Duodenal mucosa (tissue), 2 donors: ENCODE measurements at regions not wholly inside any gene's neighbourhood (a gene's known extent, or its start where the extent isn't known, plus 50 kb on each side); places are given as distances from the start of the nearest gene placed in this dataset.

Experiments used
- H3K27ac ChIP-seq: one replicate; pipeline ENCODE4 v1.7.0; 2013; ENCODE audit warnings: low read depth, low read length
- H3K27me3 ChIP-seq, 2 donors: one replicate each; pipeline ENCODE4 v1.7.0; 2013; ENCODE audit warnings: low read length in 2 of 2, control low read depth in 1 of 2; ENCODE audit not compliant: insufficient read depth in 2 of 2, control insufficient read depth in 1 of 2
- H3K36me3 ChIP-seq, 2 donors: one replicate each; pipeline ENCODE4 v1.7.0; 2013; ENCODE audit warnings: low read length in 2 of 2, control low read depth in 1 of 2; ENCODE audit not compliant: insufficient read depth in 2 of 2, control insufficient read depth in 1 of 2
- H3K4me1 ChIP-seq, 2 donors: one replicate each; pipeline ENCODE4 v1.7.0; 2013; ENCODE audit warnings: low read length in 2 of 2, control low read depth in 1 of 2; ENCODE audit not compliant: insufficient read depth in 2 of 2, control insufficient read depth in 1 of 2
- H3K4me3 ChIP-seq, 2 donors: one replicate each; pipeline ENCODE4 v1.7.0; 2013; ENCODE audit warnings: low read length in 2 of 2, low read depth in 1 of 2
- H3K9ac ChIP-seq, 2 donors: one replicate each; pipeline ENCODE4 v1.7.0; 2013; ENCODE audit warnings: low read length in 2 of 2, low read depth in 1 of 2
- H3K9me3 ChIP-seq, 2 donors: one replicate each; pipeline ENCODE4 v1.7.0; 2013; ENCODE audit warnings: low read length in 2 of 2, control low read depth in 1 of 2; ENCODE audit not compliant: control insufficient read depth in 1 of 2

DNA sequence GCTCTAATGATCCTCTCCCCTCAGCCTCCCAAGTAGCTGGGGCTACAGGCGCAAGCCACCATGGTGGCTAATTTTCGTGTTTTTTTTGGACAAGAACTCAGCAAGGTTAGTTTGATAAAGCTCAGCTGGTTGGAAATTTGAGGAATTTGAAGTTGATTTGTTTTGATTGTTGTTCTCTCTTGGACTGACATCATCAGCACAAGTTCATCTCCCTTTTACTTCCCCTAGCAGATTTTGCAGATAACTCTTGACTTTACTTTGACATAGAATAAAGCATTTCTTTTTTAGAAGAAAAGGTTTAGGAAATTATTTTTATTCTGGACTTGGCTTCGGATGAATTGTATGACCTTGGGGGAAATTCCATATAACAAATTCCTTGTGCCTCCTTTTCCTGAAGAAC is 74.9 kb upstream of the DLX2 start:
- H3K9ac ChIP-seq: no peak overlapping the region

DNA sequence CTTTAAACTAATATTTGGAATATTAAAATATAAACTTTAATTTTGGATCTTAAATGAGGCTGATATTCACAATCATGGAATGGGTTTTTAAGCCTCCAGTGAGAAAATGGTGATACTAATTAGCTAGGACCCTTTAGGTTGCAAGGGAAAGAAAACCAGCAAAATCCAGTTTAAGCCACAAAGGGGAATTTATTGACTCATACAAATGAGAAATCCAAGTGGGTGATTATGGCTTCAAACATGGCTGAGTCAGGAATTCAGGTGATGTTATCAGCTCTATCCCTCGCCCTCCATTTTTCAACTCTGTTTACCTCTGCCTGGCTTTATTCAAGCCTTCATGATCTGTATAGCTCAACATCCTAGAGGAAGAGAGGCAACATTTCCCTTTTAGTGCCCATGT is 75.3 kb upstream of the DLX2 start:
- peaks cover 9 to 13% of the 10 kb centered on the region in 2 donors for H3K4me1 ChIP-seq
- H3K36me3 ChIP-seq: no peaks in the 10 kb centered on the region
- H3K27ac ChIP-seq: no peak overlapping the region
- H3K9me3 ChIP-seq: no peaks in the 10 kb centered on the region
- no peak overlapping the region for H3K9ac ChIP-seq
- H3K4me3 ChIP-seq: no peak overlapping the region
- H3K27me3 ChIP-seq: peaks cover 0 to 4% of the 10 kb centered on the region in 2 donors

More for the DNA sequence above, 74.9 kb upstream of the DLX2 start:
- no peaks in the 10 kb centered on the region for H3K9me3 ChIP-seq
- peaks cover 0 to 4% of the 10 kb centered on the region in 2 donors for H3K27me3 ChIP-seq
- H3K4me3 ChIP-seq: no peak overlapping the region
- no peaks in the 10 kb centered on the region for H3K36me3 ChIP-seq
- peaks cover 9 to 13% of the 10 kb centered on the region in 2 donors for H3K4me1 ChIP-seq
- H3K27ac ChIP-seq: no peak overlapping the region

DNA sequence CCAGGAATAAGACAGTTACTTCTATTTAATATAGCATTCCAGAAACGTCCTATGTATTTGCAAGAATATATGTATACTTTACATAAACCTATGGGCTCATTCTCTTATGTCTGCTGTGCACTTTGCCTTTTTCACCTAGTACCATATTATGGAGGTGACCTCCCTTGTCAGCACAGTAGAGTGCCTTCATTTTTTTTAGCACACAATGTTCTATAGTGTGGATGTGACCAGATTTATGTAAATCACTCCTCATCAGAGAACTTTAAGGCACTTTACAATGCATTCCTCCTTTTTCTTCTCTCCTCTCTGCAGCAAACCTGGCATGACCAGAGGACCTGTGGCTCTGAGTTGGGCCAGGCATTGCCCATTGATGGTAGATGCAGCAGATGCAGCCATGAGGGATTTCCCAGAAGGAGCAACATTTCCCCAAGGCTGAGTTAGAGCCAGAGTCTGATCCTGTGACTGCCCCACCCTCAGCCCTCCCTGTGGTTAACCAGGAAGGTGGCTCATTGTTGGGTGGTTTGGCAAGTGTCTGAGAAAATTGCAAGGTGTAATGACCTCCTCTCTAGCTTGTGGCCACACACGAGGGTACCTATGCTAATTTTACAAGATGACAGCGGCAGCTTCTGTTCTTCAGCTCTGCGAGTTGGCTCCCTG is 76.5 kb upstream of the DLX2 start:
- Histone ChIP-seq H3K27ac (no peak overlapping the region), H3K4me1 (peaks cover 9 to 13% of the 10 kb centered on the region in 2 donors)

DNA sequence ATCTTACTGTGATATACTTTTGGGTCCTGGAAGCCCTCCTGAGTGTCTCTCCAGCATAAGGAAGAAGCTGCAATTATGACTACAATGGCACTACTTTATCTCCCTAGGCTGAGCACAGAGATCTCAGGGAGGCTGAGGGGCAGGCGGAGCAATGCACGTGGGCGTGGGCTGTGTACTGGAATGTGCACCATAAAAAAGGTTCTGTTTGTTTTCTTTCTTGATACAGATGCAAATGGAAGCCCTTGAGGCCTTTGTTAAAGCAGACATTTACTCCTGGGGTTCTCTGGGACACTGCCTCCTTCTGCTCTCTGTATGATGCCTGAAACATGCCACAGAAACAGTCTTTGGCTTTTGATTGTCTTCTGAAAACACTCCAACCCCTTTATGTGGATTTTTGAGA is 79.1 kb upstream of the DLX2 start:
- H3K9me3 ChIP-seq: no peaks in the 10 kb centered on the region
- H3K36me3 ChIP-seq: no peaks in the 10 kb centered on the region
- H3K4me1 ChIP-seq: peaks cover 9 to 13% of the 10 kb centered on the region in 2 donors
- H3K4me3 ChIP-seq: no peak overlapping the region
- no peak overlapping the region for H3K9ac ChIP-seq
- H3K27me3 ChIP-seq: no peaks in the 10 kb centered on the region
- no peak overlapping the region for H3K27ac ChIP-seq

More for the DNA sequence above, 76.5 kb upstream of the DLX2 start:
- H3K9ac ChIP-seq: no peak overlapping the region
- no peak overlapping the region for H3K4me3 ChIP-seq
- no peaks in the 10 kb centered on the region for H3K9me3 ChIP-seq
- no peaks in the 10 kb centered on the region for H3K27me3 ChIP-seq
- H3K36me3 ChIP-seq: no peaks in the 10 kb centered on the region

DNA sequence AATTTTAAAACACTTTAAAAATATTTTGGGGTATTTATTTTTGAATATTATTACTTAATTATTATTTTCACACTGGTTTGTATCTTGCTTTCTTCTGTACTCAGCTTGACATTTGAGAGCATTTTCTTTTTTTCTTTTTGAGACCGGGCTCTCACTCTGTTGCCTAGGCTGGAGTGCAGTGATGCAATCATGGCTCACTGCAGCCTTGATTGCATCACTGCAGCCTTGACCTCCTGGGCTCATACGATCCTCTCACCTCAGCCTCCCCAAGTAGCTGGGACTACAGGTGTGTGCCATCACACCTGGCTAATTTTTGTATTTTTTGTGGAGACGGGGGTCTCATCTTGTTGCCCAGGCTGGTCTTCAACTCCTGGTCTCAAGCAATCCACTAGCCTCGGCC is 79.9 kb upstream of the DLX2 start:
- H3K4me3 ChIP-seq: no peak overlapping the region
- no peaks in the 10 kb centered on the region for H3K36me3 ChIP-seq
- no peaks in the 10 kb centered on the region for H3K9me3 ChIP-seq
- peaks cover 9 to 13% of the 10 kb centered on the region in 2 donors for H3K4me1 ChIP-seq
- H3K27ac ChIP-seq: no peak overlapping the region
- no peak overlapping the region for H3K9ac ChIP-seq
- no peaks in the 10 kb centered on the region for H3K27me3 ChIP-seq

DNA sequence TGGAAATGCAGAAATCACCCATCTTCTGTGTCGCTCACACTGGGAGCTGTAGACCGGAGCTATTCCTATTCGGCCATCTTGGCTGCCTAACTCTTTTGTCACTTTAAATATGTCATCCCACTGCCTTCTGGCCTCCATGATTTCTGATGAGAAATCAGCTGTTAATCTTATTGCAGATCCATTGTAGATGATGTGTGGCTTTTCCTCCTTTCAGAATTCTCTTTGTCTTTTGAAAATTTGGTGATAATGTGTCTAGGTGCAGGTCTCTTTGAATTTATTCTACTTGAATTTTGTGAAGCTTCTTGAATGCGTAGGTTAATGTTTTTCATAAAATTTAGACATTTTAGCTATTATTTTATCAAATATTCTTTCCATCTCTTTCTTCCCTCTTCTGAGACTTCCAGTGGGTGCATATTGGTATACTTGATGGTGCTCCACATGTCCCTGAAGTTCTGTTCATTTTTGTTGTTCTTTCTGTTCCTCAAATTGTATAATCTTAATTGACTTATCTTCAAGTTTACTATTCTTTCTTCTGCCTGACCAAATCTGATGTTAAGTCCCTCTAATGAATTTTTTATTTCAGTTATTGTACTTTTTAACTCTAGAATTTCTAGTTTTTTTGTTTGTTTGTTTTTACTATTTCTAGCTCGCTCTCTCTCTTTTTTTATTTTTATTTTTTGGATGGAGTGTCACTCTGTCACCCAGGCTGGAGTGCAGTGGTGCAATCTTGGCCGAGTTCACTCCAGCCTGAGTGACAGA is 90.8 kb upstream of the DLX2 start:
- H3K9me3 ChIP-seq: peaks cover 6 to 11% of the 10 kb centered on the region in 2 donors
- H3K27ac ChIP-seq: no peak overlapping the region
- H3K27me3 ChIP-seq: no peaks in the 10 kb centered on the region
- no peaks in the 10 kb centered on the region for H3K36me3 ChIP-seq
- H3K4me1 ChIP-seq: peaks cover 9 to 13% of the 10 kb centered on the region in 2 donors
- no peak overlapping the region for H3K4me3 ChIP-seq
- no peak overlapping the region for H3K9ac ChIP-seq

DNA sequence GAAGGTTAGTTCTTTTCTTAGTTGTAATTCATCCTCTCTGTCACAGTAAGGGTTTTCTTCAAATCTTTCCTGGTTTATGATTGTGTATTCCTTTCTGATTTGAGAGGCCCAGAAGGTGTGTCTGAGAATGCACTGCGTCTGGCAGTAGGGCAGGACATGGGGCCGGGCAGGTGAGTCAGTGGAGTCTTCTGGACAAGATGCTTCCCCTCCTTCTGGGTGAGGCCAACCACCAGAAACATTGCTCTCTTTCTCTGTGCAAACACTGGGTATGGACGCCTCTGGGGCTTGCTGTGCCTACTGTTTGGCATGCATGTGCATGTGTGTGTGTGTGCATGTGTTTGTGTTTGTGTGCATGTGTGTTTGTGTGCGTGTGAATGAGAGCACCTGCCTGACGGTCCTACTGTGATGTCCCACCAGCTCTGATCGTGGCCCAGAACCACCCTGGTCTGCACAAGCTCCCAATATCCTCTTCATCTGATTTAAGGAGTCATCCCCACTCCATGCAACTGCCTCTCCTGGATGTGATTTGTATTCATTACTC is 93.2 kb upstream of the DLX2 start:
- Histone ChIP-seq H3K36me3 (no peaks in the 10 kb centered on the region), H3K27me3 (no peaks in the 10 kb centered on the region), H3K9me3 (peaks cover 13 to 19% of the 10 kb centered on the region in 2 donors), H3K4me1 (peaks cover 9 to 13% of the 10 kb centered on the region in 2 donors), H3K9ac (no peak overlapping the region), H3K4me3 (peak overlapping the region in 1 of 2 donors; percentile 28), H3K27ac (peak overlapping the region; percentile 41)

DNA sequence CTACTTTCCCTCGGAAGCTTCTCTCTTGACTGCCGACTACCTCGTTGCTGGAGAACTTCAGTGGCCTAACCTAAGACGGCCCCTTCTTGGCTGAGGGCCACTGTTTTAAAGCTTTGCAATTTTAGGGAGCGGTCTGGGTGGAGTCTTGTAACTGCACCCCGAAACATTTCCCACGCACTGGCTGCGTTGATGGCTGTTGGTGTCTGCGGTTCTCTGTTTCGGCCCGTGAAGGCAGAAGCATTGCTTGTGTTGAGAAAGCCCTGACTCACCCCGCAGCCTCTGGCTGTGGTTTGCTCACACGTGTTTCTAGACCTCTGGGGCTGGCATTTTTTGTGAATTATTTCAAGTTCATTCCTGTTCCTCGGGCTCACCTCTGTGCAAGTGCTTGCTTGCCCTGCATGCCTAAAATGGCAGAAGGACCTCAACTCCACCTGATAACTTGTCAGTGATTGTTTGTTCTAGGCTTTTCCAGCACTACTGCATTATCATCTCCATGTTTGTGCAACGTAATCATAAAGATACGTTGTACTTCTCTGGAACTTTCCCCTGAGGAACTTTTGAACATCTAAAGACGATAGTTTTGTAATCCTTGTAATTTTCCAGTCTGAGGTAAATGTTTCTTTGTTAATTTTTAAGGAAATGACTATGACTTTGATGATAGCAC is 94.2 kb upstream of the DLX2 start:
- Histone ChIP-seq H3K9me3 (peaks cover 13 to 19% of the 10 kb centered on the region in 2 donors), H3K9ac (peak overlapping the region; percentile 12), H3K4me1 (peaks cover 9 to 13% of the 10 kb centered on the region in 2 donors), H3K27ac (peak overlapping the region; percentile 3), H3K4me3 (peak overlapping the region in 1 of 2 donors; percentile 36), H3K36me3 (no peaks in the 10 kb centered on the region), H3K27me3 (no peaks in the 10 kb centered on the region)

DNA sequence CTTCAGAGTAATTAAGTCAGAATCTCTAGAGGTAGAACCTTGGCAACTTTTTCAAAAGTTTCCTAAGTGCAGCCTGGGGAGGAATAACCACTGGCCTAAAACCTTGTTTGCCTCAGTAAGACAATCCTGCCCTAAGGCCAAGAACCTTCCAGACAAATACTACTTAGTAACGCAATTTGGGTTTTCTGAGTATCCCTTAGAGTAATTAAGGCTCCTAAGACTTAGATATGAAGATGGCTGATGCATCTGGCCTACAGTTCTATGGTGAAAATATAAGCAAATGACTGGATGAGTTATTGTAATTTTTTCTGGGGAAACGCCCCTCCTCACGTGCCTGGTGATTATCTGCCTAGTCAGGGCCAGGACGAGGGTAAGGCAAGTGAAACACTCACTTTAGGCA is 95.7 kb upstream of the DLX2 start:
- no peaks in the 10 kb centered on the region for H3K27me3 ChIP-seq
- peaks cover 13 to 16% of the 10 kb centered on the region in 2 donors for H3K9me3 ChIP-seq
- peaks cover 9 to 13% of the 10 kb centered on the region in 2 donors for H3K4me1 ChIP-seq
- no peak overlapping the region for H3K27ac ChIP-seq
- H3K36me3 ChIP-seq: no peaks in the 10 kb centered on the region
- no peak overlapping the region for H3K9ac ChIP-seq
- no peak overlapping the region for H3K4me3 ChIP-seq

DNA sequence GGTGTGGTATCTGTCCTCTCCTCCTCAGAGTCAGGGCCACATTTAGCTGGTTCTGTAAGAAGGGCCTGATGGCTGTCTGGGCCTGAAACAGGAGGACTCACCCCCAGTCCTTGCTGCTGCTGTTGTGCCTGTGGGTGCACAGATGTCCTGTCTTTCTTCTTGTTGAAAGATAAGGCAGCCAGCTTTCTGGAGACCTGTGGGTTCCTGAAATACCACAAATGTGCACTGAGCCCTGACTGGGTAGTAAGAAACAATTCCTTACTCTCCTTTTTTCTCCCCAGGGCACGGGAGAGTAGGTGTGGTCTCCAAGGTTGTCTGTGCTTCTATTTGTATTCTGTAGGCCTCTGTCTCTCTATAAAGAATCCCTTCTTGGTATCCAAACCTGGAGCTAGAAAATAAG is 96.2 kb upstream of the DLX2 start:
- no peaks in the 10 kb centered on the region for H3K36me3 ChIP-seq
- peaks cover 10 to 14% of the 10 kb centered on the region in 2 donors for H3K9me3 ChIP-seq
- H3K9ac ChIP-seq: no peak overlapping the region
- H3K27me3 ChIP-seq: no peaks in the 10 kb centered on the region
- H3K4me3 ChIP-seq: no peak overlapping the region
- H3K27ac ChIP-seq: no peak overlapping the region
- peaks cover 9 to 13% of the 10 kb centered on the region in 2 donors for H3K4me1 ChIP-seq
